HG02610 (cell line): ENCODE measurements at regions not wholly inside any gene's neighbourhood (a gene's known extent, or its start where the extent isn't known, plus 50 kb on each side); places are given as distances from the start of the nearest gene placed in this dataset.

ENCODE experiments used
- ATAC-seq: cut with Tn5 transposase; IDR thresholded peaks from one replicate; pipeline ENCODE4 v1.9.1; 2021; ENCODE audit warnings: mild to moderate bottlenecking, moderate library complexity; ENCODE audit not compliant: unreplicated experiment

DNA sequence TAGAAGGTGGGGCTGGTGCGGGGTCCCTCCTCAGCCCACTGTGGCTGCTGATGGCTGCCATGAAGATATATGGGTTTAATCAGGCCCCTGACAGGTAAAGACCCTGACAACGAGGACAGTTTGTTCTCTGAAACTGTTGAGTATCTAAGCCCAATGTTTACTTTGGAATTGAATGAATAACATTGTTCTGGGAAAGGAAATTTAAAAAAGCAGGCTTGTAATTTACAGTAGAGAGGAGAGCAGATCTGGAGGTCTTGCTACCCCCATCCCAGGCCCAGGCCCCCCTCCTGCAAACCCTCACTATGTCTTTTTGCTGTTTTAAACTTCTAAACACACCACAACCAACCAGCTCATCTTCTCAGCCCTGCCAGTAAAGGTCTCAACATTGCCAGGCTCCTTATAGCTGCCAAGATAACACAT, 171.3 kb downstream of the CDC5L start:
- ATAC-seq, result no peak

- ATAC-seq, result no peak
Measured at GRCh38 chr6:44559486-44560270, 172.2 kb downstream of the CDC5L start.

DNA sequence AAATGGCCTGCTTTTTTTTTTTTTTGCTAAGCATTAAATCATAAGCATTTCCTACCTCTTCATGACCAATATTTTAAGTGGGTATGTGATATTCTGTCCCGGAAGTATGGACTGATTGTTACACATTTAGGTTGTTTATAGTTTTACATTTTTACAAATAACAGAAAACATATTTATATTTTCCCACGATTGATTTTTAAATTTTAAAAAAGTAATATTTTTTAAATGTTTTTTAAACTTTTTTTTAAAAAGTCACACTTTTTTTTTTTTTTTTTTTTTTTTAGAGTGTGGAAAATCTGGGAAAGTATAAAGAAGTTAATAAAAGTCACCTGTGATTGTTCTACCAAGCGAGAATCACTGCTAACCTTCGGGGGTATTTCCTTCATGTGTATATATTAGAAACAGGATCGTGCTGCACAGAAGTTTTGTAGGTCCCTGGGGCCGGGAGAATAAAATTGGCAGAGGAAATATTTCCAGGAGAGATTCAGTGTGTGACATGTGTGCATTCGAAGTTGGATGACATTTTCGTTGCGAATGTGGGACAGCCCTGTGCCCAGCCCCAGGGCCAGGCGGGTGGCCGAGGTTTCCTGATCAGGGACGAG, 173.1 kb downstream of the CDC5L start:
- ATAC-seq, result no peak

DNA sequence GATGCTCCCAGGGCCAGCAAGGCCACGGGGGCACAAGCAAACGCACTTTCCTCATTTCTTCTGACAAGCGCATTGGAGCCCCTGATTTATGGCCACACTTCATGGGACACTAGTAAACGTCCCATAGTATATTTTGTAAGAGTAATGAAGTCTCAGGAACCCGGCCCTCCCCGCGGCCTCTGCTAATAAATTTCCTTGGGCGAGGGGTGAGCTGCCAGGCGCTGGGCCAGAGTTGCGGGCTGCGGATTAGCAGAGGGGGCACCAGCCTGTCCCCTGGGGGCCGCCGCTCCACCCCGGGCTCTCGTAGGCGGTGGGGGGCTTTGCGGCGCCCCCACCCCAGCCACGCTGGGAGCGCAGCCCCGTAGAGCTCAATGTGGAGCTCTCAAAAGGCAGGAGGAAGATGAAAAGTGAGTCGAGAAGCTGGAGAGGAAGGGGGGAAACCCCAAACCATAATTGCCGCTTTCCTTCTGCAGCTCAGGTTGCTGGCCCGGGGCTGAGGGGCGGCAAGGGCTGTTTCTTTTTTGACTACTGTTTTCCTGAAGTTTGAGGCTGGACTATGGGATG, 173.6 kb downstream of the CDC5L start:
- ATAC-seq, result no peak

DNA sequence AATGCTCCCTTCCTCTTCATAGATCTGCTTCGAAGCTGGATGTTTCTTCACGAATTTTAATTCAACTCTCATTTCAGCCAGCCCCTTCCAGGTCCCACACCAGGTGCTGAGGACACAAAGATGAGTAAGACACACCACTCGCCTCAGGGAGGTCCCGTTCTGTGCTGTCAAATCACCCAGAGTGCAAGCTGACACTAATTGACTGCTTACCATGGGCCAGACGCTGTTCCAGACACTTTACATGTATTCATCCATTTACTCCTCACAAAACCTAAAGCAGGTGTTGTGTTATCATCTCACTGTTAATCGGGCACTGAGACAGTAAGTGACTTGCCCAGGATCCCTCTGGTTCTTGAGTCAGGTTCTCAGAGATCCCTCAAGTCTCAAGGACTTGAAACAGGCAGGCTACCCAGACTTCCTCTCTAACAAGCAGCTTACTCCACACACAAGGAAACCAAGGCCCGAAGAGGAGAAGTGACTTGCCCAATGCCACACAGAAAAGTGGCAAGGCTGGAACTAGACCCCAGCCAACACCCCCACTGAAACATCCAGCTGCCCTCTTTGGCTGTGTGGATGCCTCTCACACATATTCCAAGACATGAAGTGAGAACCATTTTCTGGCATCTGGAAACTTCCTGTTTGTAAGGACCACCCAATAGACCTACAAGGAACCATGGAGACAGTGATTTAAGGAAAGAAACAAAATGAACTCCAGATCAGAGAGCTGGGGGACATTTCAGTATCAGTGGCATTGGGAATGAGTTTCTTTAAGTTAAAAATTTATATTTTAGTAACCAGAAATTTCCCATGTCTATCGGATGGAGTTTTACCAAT, 174.5 kb downstream of the CDC5L start:
- ATAC-seq, result no peak

DNA sequence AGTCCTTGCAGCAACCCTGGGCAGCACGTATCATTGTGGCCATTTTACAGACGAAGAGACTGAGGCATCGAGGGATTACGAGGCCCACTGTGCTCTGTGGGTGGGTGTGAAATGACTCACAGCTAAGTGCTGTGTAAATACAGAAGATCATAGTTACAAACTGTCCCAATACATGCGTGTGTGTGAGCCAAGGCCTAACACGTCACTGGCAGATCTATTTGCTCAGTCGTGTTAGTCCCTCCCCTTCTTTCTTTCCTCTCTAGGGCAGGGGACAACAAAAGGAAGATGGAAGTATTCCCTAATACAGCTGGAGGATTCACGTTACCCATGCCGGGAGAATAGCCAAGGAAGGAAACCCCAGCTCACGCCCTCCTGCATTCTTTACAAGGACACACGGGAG, 175.9 kb downstream of the CDC5L start:
- no peak for ATAC-seq

GRCh38 chr6:44564906-44565524, 177.5 kb downstream of the CDC5L start:
- ATAC-seq, result no peak

DNA sequence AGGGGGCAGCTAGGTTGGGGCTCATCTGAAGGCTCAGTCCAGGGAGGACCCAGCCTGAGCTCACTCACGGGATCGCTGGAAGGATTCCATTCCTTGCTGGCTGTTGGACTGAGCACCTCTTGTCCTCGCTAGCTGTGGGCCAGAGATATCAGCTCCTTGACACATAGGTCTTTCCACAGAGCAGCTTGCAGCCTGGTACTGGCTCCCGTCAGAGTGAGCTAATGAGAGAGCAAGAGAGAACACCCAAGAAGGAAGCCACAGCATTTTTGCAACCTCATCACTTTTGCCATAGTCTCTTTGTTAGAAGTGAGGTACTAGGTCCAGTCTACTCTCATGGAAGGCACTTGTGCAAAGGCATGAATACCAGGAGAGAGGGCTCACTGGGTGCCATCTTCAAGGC, 179.9 kb downstream of the CDC5L start:
- no peak for ATAC-seq

DNA sequence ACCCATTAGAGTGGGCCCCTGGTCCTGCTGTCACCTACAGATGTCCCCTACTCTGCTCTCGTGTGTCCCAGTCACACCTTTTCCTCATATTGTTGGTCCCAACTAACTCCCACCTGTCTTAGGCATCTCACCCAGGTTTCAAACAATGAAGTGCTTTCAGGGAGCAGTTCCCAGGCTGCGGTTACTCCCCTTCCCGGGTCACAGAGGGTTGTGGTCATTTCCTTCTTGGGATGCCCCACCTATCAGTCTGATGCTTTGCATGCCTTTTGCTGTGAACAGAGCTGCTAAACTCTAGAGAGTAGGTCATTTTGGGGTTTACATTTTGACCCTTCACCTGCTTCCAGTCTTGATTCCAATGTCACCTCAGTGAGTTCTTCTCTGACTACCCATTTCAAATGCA, 181.6 kb downstream of the CDC5L start:
- no peak for ATAC-seq

DNA sequence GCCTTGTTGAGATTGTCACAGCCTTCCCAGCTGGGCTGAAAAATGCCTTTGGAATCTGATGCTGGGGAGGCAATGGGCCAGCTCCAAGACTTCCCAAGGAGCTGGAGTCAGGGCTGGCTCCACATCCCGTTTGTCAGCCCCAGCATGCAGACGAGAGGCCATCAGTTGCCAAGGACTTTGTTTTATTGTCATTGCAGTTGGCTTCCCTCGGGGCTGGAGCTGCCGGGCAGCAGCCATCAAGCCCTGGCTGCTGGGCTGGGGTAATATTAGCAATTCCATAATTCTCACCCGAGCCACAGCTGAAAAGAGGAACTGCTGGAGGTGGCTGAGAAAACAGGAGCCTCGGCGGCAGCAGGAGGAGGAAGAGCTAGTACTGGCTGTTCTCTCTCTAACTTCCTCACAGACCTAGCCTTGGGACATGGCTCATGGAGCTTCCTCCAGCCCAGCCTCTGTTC, 182.5 kb downstream of the CDC5L start:
- ATAC-seq, result no peak

DNA sequence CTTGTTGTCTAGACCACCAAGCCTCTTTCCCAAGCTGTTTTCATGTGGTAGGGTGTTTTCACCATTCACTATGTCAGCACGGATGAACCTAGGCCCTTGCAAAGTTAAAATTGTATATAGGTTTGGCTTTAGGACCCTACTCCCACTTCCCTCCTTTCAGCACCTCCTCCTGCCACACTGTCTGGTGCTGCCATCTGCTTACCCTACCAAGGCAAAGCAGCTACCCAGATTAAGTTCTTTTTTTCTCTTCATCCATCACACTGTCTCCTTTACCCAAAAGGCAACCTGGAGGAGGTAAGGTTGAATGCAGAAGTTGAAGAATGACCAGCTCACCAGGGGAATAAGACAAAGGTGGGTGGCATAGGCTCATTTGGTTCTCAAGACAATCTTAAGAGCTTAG, 184.0 kb downstream of the CDC5L start:
- ATAC-seq, result no peak

- no peak for ATAC-seq
Measured at GRCh38 chr6:44572346-44572745, 184.8 kb downstream of the CDC5L start.

DNA sequence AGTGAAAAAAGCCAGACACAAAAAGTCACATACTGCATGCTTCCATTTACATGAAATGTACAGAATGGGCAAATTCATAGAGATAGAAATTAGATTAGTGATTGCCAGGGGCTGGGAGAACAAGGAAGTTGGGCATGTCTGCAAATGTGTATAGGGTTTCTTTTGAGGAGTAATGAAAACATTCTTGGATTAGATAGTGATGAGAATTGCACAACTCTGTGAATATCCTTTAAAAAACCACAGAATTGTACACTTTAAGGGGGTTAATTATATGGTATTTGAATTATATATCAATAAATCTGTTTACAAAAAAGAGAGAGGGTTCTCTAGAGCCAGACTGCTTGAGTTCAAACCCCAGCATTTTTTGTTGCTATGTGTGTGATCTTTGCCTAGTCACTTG, 188.1 kb downstream of the CDC5L start:
- ATAC-seq, result no peak

DNA sequence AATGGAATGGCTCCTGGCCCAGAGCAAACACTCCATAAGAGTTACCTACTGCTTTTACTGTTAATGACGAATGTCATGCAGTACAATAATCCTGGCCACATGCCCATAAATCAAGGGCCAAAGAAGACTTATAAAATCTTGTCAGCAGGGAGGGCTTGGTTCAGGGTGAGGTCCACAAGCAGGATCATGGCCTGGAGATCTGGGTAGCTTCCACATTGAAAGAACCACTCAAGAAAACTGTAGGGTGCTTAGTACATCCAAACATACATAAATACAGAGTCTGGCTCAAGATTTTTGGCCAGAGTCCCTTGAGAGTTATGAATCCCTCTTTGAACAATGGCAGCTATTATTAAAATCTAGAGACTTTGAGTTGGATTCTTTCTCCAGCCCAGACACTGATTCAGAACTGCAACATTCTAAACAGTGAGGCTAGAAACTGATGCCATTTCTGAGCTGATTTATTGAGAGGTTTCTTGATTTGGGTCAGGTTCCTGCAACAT, 188.7 kb downstream of the CDC5L start:
- no peak for ATAC-seq

- ATAC-seq, result no peak
Measured at GRCh38 chr6:44580901-44581300, 193.4 kb downstream of the CDC5L start.

DNA sequence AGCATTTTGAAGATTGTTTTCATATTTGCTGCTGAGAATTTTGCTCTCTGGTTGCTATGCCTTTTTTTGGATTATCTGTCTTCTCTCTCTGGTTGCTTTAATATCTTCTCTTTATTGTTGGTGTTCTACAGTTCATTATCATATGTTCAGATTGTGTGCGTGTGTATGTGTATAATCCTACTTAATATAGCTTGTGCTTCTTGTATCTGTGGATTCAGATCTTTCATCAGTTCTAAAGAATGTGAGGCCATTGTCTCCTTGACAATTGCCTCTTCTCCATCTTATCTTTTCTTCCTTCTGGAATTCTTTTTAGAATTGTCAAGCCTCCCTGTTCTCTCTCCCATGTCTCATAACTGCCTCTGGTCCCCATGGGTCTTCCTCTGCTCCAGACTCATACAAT, 195.4 kb downstream of the CDC5L start:
- ATAC-seq, result no peak

DNA sequence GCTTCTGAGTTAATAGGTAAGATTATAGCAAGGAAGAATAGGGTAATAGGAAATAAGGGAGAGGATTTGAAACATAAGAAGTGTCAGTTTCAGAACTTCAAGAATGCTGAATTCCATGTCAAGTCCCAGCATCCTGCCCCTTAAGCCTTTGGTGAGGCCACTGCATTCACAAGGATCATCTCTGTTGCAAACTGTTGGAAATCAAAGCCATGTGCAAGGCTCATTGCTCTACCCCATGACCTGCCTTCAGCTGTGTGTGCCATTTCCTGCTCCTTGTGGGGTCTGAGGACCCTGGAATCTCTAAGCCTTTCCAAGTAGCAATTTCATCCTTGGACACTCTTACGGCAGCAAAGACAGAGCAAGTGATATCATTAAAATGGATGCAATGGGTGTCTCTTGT, 203.0 kb downstream of the CDC5L start:
- no peak for ATAC-seq

- ATAC-seq, result no peak
Measured at GRCh38 chr6:44593539-44593944, 206.0 kb downstream of the CDC5L start.

- ATAC-seq, result no peak
Measured at GRCh38 chr6:44594481-44594880, 207.0 kb downstream of the CDC5L start.

DNA sequence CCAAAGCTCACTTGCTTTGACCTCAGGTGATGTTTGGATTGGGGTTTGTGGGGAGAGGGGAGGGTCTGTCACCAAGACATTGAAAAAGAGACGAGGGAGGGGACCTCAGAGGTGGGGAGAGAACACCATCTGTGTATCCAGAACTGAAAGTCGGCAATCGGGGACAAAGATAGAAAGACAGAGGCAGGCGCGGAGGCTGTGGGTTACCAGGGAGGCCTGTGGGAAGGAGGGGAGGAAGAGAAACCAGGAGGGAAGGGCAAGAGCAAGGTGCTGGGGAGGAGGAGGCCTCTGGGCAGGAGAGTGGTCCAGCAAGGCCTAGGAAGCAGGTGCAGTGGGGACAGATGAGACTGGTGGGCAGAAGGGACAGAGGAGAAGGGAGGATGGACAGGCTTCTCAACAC, 211.2 kb downstream of the CDC5L start:
- ATAC-seq, result no peak

- no peak for ATAC-seq
Measured at GRCh38 chr6:44599672-44600071, 212.2 kb downstream of the CDC5L start.
